SK-N-SH (cell line): ENCODE measurements at regions not wholly inside any gene's neighbourhood (a gene's known extent, or its start where the extent isn't known, plus 50 kb on each side); places are given as distances from the start of the nearest gene placed in this dataset.

Experiments
- CTCF ChIP-seq: fragments of 200-600 bp; sonication (generic); IDR thresholded peaks from 2 replicates; pipeline ENCODE4 v1.6.1; 2017; ENCODE audit warnings: antibody characterized with exemption, mild to moderate bottlenecking, moderate library complexity
- FOXM1 ChIP-seq: IDR thresholded peaks from 2 replicates; pipeline ENCODE4 v1.4.0; 2012; ENCODE audit warnings: low read depth, mild to moderate bottlenecking
- USF2 ChIP-seq: fragments of 150-350 bp; IDR thresholded peaks from 2 replicates; pipeline ENCODE4 v1.6.1; 2017; ENCODE audit warnings: antibody characterized with exemption, low read length, low read depth, borderline replicate concordance

GRCh38 chr7:155399577-155399976, 58.4 kb upstream of the EN2 start:
- TF ChIP-seq CTCF (no peak), USF2 (no peak), FOXM1 (no peak)
